ENCODE measurements at regions not wholly inside any gene's neighbourhood (a gene's known extent, or its start where the extent isn't known, plus 50 kb on each side); places are given as distances from the start of the nearest gene placed in this dataset.
"Not testable (repeated sequence)": the region's sequence is repeated elsewhere in the genome, so short reads cannot be mapped to it uniquely, and the experiment has no call there.

DNA sequence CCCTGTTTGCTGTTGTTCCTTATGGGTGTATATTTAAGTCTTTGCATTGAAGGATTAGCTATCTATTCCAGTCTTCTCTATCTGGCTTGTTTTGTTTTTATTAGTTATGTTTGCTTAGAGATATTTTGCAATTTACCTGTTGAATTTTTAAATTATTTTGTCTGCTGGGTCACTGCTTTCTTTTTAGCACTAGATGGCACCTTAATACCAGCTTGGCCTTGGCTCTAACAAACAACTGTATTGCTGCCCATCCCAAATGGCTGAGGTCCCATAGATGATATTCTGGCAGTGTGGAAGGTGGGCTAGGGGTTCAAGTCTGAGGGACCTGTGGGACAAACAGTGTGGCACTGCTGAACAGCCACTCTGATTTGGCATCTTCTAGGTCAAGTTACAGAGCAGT, 144.0 kb upstream of the FBXO33 start:
- no peak for DNase-seq (ENCODE audit: low read depth)

DNA sequence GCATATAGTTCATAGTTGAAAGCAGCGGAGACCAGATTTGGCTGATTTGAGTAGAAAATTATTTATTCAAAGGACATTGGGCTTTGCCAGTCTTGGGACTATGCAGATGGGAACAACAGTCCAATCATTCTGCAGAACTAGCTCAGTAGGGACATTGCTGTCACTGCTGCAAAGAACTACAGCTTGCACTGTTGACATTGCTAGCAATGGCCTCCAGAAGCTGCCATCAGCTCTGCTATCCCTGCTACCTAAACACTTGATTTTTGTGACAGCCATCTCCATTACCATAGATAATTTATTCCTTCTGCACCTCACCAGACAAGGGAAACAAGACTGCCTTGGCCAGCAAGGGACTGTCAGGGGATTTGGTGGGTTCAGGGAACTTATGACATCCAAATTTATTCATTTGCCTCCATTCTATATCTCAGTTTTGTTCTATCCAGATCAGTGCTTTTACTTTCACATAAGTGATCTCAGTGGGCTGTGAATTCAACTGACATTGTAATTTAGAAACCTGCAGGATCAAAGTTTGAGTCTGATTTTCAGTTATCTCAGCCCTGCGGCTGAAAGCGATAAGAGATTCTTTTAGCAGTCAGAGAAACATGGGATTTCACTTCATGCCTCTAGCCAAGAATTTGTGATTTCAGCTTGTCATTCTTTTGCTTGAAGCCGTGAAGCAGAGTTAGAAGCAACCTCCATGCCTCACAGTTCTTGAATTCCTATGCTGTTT, 136.7 kb upstream of the FBXO33 start:
- DNase-seq (ENCODE audit: low read depth): no peak

DNA sequence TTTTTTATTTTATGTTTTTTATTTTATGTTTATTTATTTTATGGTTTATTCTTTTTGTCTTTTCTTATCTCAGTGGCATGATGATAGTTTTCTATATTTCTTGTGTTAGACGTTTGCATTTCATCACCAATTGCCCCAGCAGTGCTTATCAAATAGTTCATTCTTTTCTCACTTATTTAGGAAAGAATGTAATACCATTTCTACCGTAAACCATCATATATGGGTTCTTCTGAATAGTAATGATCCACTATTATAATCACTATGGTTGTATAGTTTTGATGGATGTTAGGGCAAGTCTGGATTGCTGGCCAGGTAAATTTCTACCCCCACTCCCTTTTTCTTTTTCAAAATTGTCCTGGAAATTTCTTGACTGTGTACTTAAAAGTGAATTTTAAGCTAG, 134.6 kb upstream of the FBXO33 start:
- DNase-seq (ENCODE audit: low read depth): no peak

DNA sequence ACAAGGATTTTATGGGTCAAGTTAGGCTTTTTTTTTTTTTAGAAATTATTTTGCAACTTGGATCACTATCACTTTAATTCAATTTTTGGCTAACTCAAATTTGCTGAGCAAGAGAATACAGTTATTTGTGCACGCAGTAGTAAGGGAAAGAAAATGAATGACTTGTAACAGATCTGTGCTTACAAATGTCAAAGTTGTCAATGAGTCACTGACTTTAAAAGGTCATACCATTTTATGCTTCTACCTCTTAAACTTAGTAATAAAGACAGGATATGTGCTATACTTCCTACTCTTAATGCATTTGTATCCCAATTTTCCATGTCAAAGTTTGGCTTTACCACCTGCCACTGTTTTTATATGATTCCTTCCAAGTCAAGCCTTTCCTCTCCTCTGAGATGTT, 131.1 kb upstream of the FBXO33 start:
- DNase-seq (ENCODE audit: low read depth): no peak

DNA sequence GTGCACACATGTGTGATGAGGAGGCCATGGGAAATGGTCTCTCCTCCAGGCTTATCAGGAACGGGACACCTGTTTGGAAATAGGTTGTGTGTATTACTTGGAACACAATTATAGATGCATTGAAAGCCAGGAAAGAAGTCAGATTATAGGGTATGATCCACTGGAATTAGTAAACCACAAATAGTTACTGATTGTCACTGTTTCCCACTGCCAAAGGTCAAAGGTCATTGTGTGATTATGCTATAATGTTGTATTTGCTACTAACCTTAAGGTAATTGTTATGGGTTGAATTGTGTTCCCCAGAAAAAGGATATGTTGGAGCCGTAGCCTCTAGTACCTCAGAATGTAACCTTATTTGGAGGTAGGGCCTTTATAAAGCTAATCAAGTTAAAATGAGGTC, 129.9 kb upstream of the FBXO33 start:
- DNase-seq (ENCODE audit: low read depth): no peak

DNA sequence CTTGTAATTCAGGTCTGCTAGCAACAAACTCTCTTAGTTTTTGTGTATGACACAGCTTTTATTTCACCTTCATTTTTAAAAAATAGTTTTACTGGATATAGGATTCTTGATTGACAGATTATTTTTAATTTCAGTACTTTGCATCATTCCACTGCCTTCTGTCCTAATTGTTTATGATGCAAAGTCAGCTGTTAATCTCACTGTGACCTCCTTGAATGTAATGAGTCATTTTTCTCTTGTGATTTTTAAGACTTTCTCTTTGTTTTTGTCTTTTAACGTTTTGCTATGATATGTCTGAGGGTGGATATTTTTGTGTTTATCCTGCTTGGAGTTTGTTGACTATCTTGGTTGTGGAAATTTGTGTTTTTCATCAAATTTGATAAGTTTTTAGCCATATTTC, 126.3 kb upstream of the FBXO33 start:
- DNase-seq (ENCODE audit: low read depth): peak; percentile 2

DNA sequence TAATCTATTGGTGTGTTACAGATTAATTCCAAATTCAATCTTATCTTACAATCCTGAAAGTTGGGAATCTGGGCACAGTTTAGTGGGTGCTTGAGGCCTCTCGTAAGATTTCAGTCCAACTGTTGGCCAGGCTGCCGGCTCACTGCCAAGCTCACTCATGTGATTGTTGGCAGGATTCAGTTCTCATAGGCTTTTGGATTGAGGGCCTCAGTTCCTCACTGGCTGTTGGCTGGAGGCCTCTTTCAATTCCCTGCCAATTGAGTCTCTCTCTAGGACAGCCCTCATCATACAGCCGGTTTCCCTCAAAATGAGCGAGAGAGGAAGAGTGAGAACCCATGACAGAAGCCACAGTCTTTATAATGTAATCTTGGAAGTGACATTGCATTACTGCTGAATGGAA, 123.5 kb upstream of the FBXO33 start:
- DNase-seq (ENCODE audit: low read depth): no peak

DNA sequence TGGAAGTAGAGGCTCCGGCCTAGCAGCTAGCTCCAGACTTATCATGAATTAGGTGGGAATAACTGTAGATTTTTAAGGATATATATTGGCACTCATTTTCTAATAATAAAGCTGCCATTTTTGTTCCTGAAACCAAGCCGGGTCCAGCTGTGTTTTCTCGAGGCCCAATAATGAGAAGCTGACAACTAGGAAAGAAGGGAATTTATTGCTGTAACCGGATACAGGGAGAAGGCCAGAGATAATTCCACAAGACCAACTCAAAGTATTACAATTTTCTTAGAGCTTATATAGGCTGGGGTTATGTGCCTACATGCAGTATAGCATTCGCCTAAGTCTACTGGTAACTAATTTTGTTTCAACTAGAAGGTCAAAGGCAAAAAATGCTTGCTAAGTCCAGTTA, 122.3 kb upstream of the FBXO33 start:
- no peak for DNase-seq (ENCODE audit: low read depth)

DNA sequence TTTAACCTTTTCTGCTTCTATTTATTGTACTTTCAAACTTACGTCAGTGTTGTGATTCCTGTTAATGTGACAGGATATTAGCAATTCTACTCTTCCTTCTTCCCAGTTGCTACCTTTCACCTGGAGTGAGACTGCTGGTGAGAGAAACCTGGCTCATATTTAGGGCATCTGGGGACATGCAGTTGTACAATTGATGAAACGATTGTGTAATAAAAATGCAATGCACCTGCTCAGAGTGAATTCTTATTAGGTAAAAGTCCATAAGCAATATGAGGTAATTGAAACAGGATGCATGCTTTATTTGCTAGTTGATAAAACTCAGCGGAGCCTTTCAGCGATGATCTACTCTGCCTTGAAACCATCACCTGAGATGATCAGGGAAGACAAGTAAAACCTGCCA, 116.1 kb upstream of the FBXO33 start:
- no peak for DNase-seq (ENCODE audit: low read depth)

DNA sequence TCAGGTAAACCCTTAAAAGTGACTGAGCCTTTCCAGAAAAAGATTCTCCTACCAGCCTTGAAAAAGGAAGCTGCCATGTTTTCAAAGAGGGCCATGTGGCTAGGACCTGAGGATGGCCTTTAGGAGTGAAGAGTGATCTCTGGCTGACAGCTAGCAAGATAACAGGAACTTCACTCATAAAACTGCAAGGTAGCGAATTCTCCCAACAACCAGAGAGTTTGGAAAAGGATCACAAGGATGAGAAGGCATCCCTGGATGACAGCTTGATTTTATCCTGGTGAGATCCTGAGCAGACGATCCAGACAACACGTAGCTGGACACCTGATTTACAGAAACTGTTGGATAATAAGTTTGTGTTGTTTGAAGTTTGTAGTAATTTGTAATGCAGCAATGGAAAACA, 115.6 kb upstream of the FBXO33 start:
- no peak for DNase-seq (ENCODE audit: low read depth)

DNA sequence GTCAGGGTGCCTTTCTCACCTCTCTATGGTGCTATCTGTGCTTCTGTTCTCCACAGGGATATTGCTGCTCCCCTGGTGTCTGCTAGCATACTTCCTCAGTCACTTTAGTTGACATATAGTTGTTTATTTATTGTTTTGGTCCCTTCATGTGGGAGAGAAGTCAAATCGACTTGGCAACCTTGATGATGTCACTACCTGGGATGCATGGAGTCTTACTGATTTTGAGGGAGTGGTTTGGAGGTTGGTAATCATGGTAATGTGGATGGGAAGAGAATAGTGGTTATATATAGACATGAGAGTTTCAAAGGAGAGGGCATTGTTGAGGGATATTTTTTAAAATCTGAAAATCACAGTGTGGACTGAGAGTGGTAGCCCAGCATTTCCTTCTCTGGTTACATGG, 73.6 kb upstream of the FBXO33 start:
- DNase-seq (ENCODE audit: low read depth): no peak

DNA sequence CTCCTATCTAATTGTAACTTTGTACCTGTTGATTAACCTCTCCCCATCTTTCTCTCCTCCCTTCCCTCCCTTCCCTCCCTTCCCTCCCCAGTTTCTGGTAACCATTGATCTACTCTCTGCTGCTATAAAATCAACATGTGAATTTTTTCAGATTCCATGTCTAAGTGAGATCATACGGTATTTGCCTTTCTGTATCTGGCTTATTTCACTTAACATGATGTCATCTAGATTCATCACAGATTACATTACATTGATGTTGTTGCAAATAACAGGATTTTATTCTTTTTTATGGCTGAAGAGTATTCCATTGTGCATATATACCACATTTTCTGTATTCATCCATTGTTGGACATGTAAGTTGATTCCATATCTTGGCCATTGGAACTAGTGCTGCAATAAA, 68.0 kb upstream of the FBXO33 start:
- DNase-seq (ENCODE audit: low read depth): no peak

DNA sequence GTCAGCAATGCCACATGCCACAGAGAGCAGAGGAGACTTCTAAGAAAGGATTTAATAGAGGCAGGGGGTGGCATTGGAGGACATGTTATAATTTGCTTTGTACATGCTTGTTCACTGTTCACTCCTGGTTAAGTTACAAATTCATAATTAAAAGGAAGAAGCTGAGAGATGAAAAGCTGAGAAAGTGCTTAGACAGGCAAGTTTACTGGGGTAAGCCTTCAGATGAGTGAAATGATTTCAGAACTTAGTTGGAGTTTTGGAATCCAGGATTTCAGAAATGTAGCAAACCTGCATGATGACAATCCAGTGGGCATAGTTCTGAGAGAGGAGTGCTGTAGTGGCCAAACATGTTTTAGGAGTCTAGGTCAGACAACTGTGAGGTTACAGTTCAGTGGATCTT, 67.3 kb upstream of the FBXO33 start:
- DNase-seq (ENCODE audit: low read depth): no peak

DNA sequence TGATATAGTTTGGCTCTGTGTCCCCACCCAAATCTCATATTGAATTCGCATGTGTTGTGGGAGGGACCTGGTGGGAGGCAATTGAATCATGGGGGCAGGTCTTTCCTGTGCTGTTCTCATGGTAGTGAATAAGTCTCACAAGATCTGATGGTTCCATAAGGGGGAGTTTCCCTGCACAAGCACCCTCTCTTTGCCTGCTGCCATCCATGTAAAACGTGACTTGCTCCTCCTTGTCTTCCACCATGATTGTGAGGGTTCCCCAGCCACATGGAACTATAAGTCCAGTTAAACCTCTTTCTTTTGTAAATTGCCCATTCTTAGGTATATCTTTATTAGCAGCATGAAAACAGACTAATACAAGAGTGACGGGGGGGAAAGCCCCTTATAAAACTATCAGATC, 65.4 kb upstream of the FBXO33 start:
- DNase-seq (ENCODE audit: low read depth): not testable (repeated sequence)

DNA sequence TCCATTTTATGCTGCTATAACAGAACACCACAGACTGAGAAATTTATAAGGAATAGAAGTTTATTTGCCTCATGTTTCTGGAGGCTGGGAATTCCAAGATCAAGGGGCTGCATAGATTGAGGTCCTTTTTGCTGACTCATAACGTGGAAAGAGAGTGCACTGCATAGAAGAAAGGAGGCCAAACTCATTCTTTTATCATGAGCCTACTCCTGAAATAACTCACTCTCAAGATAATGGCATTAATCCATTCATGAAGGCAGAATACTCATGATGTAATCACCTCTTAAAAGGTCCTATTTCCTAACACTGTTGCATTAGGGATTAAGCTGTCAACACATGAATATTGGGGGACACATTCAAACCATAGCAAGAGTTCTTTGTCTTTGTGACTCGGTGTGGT, 60.0 kb upstream of the FBXO33 start:
- DNase-seq (ENCODE audit: low read depth): peak; percentile 90

DNA sequence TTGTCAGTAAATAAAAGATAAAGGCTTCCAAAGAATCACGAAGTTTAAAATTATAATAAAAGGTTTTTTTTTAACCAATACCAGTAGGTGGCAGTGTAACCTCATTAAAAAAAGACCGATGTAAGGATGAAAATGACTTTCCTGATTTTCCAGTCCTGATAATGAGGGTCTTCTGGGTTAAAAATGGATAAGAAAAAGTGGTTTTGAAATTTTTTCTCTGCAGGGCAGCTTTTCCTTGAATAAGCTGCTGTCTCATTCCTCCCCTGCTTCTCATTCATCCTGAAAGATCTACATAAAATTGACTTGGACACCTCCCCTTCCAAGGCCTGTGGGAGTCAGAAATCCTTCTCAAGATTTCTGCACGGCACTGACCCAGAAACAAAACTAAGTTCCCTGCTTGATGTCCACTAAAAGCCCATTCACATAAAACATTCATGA, 58.9 kb upstream of the FBXO33 start:
- peak; percentile 29 for DNase-seq (ENCODE audit: low read depth)

DNA sequence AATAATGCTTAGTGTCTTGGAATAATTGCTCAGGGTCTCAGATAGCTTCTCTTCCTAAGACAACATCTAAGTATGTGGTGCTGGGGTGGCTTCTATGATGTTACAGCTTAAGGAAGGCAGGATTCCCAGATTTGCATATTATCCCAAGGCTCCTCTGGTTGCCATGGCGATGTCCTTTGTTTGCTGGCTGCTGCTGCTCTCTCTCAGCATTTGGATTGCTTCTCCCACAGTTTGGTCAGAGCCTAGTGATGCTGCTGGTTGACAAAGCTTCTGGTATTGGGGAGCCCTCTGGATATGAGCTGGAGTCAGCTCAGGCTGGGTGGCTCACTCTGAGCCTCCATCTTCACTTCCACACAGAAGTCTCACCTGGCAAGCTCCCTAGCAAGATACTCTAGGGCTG, 56.4 kb upstream of the FBXO33 start:
- no peak for DNase-seq (ENCODE audit: low read depth)

DNA sequence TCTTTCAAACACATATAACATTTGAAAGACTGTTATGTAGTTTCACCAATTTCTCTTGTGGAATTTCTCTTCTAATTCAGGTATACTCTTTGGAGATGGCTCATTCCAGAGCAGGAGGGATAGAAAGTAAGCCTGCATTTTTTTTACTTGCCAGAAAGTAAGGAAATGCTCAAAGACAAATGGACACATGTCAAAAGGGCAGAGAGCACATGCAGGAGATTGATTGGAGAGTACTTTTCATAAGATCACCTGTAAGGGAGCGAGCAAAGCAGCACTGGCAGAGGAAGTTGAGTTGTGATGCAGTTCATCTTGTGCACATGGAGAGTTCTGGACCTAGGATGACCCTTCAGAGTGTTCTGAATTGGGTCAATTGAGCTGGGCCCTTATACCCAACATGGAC, 51.4 kb upstream of the FBXO33 start:
- DNase-seq (ENCODE audit: low read depth): no peak

All from amniotic epithelial cell (primary cell).